ENCODE measurements at regions not wholly inside any gene's neighbourhood (a gene's known extent, or its start where the extent isn't known, plus 50 kb on each side); places are given as distances from the start of the nearest gene placed in this dataset.

- Histone ChIP-seq H3K4me1 (ENCODE audit: insufficient read depth) (no peaks in the 10 kb centered on the region), H3K4me2 (no peak overlapping the region), H3K27ac (no peak overlapping the region), H3K9me2 (replicated peaks; ENCODE audit: insufficient read depth) (no peaks in the 10 kb centered on the region), H3K79me2 (no peaks in the 10 kb centered on the region), H3K4me3 (no peak overlapping the region), H4K20me1 (ENCODE audit: insufficient read depth, poor library complexity, severe bottlenecking) (no peaks in the 10 kb centered on the region), H2AFZ (no peak overlapping the region), H3K36me3 (replicated peaks; ENCODE audit: insufficient read depth, low read depth) (no peaks in the 10 kb centered on the region), H3K9me3 (ENCODE audit: low read depth) (no peaks in the 10 kb centered on the region), H3K27me3 (no peaks in the 10 kb centered on the region)
- TF ChIP-seq EZH2 (IDR thresholded peaks at IDR 0.05; ENCODE audit: borderline replicate concordance), result no peak
- TF ChIP-seq CTCF (IDR thresholded peaks at IDR 0.05; ENCODE audit: poor library complexity), result no peak
- TF ChIP-seq EZH2phosphoT487 (IDR thresholded peaks at IDR 0.05; ENCODE audit: low read depth, severe bottlenecking, unreplicated experiment), result no peak
- WGBS (ENCODE audit: low lambda C conversion rate, missing lambda C conversion rate), result 82% methylated on average over 13 of the region's 13 CpGs
- DNase-seq (ENCODE audit: low spot score), result no peak
These were observed 567.3 kb downstream of the SLC16A7 start for GRCh38 chr12:60162988-60163720.

- DNase-seq (ENCODE audit: low spot score), result no peak
- Histone ChIP-seq H3K79me2 (no peaks in the 10 kb centered on the region), H4K20me1 (ENCODE audit: insufficient read depth, poor library complexity, severe bottlenecking) (no peaks in the 10 kb centered on the region), H3K4me1 (ENCODE audit: insufficient read depth) (no peaks in the 10 kb centered on the region), H3K9me2 (replicated peaks; ENCODE audit: insufficient read depth) (no peaks in the 10 kb centered on the region), H3K27me3 (no peaks in the 10 kb centered on the region), H3K27ac (no peak overlapping the region), H3K4me2 (no peak overlapping the region), H3K9me3 (ENCODE audit: low read depth) (no peaks in the 10 kb centered on the region), H2AFZ (no peak overlapping the region), H3K4me3 (no peak overlapping the region), H3K36me3 (replicated peaks; ENCODE audit: insufficient read depth, low read depth) (no peaks in the 10 kb centered on the region)
- WGBS (ENCODE audit: low lambda C conversion rate, missing lambda C conversion rate), result 81% methylated on average over 2 of the region's 2 CpGs
- TF ChIP-seq CTCF (IDR thresholded peaks at IDR 0.05; ENCODE audit: poor library complexity) (no peak), EZH2 (IDR thresholded peaks at IDR 0.05; ENCODE audit: borderline replicate concordance) (no peak), EZH2phosphoT487 (IDR thresholded peaks at IDR 0.05; ENCODE audit: low read depth, severe bottlenecking, unreplicated experiment) (no peak)
These were observed 570.0 kb downstream of the SLC16A7 start for GRCh38 chr12:60165781-60166180.

- Histone ChIP-seq H3K4me3 (no peak overlapping the region), H3K9me3 (ENCODE audit: low read depth) (no peaks in the 10 kb centered on the region), H3K9me2 (replicated peaks; ENCODE audit: insufficient read depth) (no peaks in the 10 kb centered on the region), H4K20me1 (ENCODE audit: insufficient read depth, poor library complexity, severe bottlenecking) (no peaks in the 10 kb centered on the region), H3K4me2 (peak overlapping the region; percentile 28), H3K27ac (no peak overlapping the region), H3K4me1 (ENCODE audit: insufficient read depth) (no peaks in the 10 kb centered on the region), H3K27me3 (no peaks in the 10 kb centered on the region), H3K79me2 (no peaks in the 10 kb centered on the region), H3K36me3 (replicated peaks; ENCODE audit: insufficient read depth, low read depth) (no peaks in the 10 kb centered on the region), H2AFZ (no peak overlapping the region)
- TF ChIP-seq EZH2phosphoT487 (IDR thresholded peaks at IDR 0.05; ENCODE audit: low read depth, severe bottlenecking, unreplicated experiment) (no peak), CTCF (IDR thresholded peaks at IDR 0.05; ENCODE audit: poor library complexity) (no peak)
- 74% methylated on average over 5 of the region's 5 CpGs for WGBS (ENCODE audit: low lambda C conversion rate, missing lambda C conversion rate)
- peak; percentile 24 for DNase-seq (ENCODE audit: low spot score)
These were observed 572.6 kb downstream of the SLC16A7 start for GRCh38 chr12:60168441-60168840.

Data from hepatocyte (in vitro differentiated cells).